Uterus (tissue), 3 donors: ENCODE measurements at regions not wholly inside any gene's neighbourhood (a gene's known extent, or its start where the extent isn't known, plus 50 kb on each side); places are given as distances from the start of the nearest gene placed in this dataset.

Experiments used
- DNase-seq, 2 donors: peaks; one replicate each; pipeline ENCODE4 v3.0.0-alpha.2; 2019 to 2020
- H3K27ac ChIP-seq, 2 donors: fragments of 200-600 bp; sonication (generic); 1 replicate in 1 of 2; 2 replicates in 1 of 2; pipeline ENCODE4 v1.5.1; 2016 to 2018
- H3K27me3 ChIP-seq, 2 donors: fragments of 200-600 bp; sonication (generic); one replicate each; pipeline ENCODE4 v1.5.1; 2018 to 2019; ENCODE audit warnings: control low read depth in 1 of 2
- H3K36me3 ChIP-seq, 2 donors: fragments of 200-600 bp; sonication (generic); one replicate each; pipeline ENCODE4 v1.5.1; 2019; ENCODE audit warnings: control low read depth in 1 of 2
- H3K4me1 ChIP-seq, 2 donors: fragments of 200-600 bp; sonication (generic); one replicate each; pipeline ENCODE4 v1.5.1; 2018 to 2019; ENCODE audit warnings: control low read depth in 1 of 2
- H3K4me3 ChIP-seq, 2 donors: fragments of 200-600 bp; sonication (generic); 1 replicate in 1 of 2; 2 replicates in 1 of 2; pipeline ENCODE4 v1.5.1; 2018 to 2019; ENCODE audit warnings: mild to moderate bottlenecking in 1 of 2
- H3K9me3 ChIP-seq, 2 donors: fragments of 200-600 bp; sonication (generic); one replicate each; pipeline ENCODE4 v1.5.1; 2019; ENCODE audit warnings: control low read depth in 1 of 2
- POLR2A ChIP-seq, 2 donors: fragments of 450-650 bp; IDR thresholded peaks; one replicate each; pipeline ENCODE4 v1.6.1; 2016; ENCODE audit warnings: antibody characterized with exemption in 2 of 2, mild to moderate bottlenecking in 1 of 2, moderate library complexity in 1 of 2
- intact Hi-C: fragments of 100-400 bp; cut with DNase I; formaldehyde crosslinking; loops from one replicate; pipeline ENCODE4 v1.15.1; 2023; ENCODE audit warnings: low total_unique reads
- TF ChIP-seq, protein P1 (sequence below), 4 experiments: fragments of 200-600 bp in 2 of 4; fragments of 450-650 bp in 2 of 4; sonication (generic) in 2 of 4; IDR thresholded peaks; one replicate each; pipeline ENCODE4 v1.5.1; 2016 to 2019; ENCODE audit warnings: antibody characterized with exemption in 4 of 4, mild to moderate bottlenecking in 2 of 4, moderate library complexity in 1 of 4
- donor health status: DM: yes; HTN: yes; CAD: no.

DNA sequence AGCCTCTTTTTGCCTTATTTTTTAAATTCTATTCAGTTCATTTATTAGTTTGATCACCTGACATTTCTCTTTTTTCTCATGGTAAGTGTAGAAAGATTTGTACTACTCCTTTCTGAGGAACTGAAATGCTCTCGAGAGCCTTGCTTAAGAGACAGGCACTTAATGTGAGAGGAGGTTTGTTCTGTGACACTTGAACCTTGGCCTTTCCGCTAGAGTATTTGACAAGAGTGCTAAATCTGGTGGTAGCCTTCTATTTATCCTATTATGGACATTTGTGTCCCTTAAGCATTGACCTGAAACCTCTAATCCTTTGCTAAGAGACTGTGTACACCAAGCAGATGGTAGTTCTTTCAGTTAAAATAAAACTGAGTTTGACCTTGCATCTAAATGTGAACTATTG, 805.0 kb upstream of the PTPRD start:
- no peaks in the 10 kb centered on the region for H3K36me3 ChIP-seq
- H3K4me1 ChIP-seq = no peaks in the 10 kb centered on the region
- no peak for DNase-seq
- H3K27me3 ChIP-seq = no peaks in the 10 kb centered on the region
- H3K27ac ChIP-seq = no peak overlapping the region
- intact Hi-C loops = no loop called here
- H3K4me3 ChIP-seq = no peak overlapping the region
- no peak for TF ChIP-seq POLR2A (IDR thresholded peaks at IDR 0.05)
- TF ChIP-seq, protein P1, sequence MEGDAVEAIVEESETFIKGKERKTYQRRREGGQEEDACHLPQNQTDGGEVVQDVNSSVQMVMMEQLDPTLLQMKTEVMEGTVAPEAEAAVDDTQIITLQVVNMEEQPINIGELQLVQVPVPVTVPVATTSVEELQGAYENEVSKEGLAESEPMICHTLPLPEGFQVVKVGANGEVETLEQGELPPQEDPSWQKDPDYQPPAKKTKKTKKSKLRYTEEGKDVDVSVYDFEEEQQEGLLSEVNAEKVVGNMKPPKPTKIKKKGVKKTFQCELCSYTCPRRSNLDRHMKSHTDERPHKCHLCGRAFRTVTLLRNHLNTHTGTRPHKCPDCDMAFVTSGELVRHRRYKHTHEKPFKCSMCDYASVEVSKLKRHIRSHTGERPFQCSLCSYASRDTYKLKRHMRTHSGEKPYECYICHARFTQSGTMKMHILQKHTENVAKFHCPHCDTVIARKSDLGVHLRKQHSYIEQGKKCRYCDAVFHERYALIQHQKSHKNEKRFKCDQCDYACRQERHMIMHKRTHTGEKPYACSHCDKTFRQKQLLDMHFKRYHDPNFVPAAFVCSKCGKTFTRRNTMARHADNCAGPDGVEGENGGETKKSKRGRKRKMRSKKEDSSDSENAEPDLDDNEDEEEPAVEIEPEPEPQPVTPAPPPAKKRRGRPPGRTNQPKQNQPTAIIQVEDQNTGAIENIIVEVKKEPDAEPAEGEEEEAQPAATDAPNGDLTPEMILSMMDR (IDR thresholded peaks at IDR 0.05) = no peak
- no peaks in the 10 kb centered on the region for H3K9me3 ChIP-seq

DNA sequence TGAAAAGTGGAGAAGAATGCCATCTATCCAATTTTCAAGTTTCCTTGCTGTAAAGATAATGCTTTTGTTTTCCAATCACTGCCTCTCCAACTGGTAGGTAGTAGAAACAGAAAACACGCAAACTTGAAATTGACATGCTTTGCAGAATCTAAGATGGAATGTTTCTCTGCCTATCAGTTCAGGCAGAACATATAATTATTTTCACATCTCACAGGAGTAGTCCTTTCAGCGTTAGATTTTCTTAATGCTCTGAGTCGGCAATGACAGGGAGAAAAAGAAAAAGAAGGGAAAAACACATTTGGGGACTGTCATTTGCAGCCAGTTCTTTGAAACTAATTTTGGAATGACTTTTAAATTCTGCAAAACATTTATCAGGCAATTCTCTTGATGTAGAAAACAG, 818.7 kb upstream of the PTPRD start:
- Histone ChIP-seq H3K27me3 (no peaks in the 10 kb centered on the region), H3K27ac (no peak overlapping the region), H3K4me3 (no peak overlapping the region), H3K4me1 (no peaks in the 10 kb centered on the region), H3K36me3 (no peaks in the 10 kb centered on the region), H3K9me3 (no peaks in the 10 kb centered on the region)
- no peak for DNase-seq
- TF ChIP-seq, protein P1 (IDR thresholded peaks at IDR 0.05) = no peak
- TF ChIP-seq POLR2A (IDR thresholded peaks at IDR 0.05) = no peak
- intact Hi-C loops = no loop called here

DNA sequence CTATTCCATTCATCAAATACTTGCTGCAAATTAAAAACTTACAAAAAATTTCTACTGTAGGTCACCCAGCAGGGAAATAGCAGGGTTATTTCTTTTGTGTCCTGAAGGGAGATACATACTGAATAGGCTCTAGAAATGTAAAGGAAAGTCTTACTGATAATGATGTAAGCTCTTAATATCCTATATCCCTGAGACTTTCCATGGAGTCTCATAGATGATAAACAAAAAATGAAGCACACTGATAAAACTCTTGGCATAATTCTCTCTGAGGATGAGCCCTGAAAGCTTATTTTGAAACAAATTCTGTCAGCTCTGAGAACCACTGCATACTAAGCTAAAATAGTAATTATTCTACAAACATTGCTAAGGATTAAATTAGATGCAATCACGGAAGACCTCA, 819.6 kb upstream of the PTPRD start:
- H3K4me3 ChIP-seq = no peak overlapping the region
- intact Hi-C loops = no loop called here
- TF ChIP-seq POLR2A (IDR thresholded peaks at IDR 0.05) = no peak
- TF ChIP-seq, protein P1 (IDR thresholded peaks at IDR 0.05) = no peak
- H3K36me3 ChIP-seq = no peaks in the 10 kb centered on the region
- no peak overlapping the region for H3K27ac ChIP-seq
- DNase-seq = no peak
- H3K4me1 ChIP-seq = no peaks in the 10 kb centered on the region
- no peaks in the 10 kb centered on the region for H3K9me3 ChIP-seq
- no peaks in the 10 kb centered on the region for H3K27me3 ChIP-seq

DNA sequence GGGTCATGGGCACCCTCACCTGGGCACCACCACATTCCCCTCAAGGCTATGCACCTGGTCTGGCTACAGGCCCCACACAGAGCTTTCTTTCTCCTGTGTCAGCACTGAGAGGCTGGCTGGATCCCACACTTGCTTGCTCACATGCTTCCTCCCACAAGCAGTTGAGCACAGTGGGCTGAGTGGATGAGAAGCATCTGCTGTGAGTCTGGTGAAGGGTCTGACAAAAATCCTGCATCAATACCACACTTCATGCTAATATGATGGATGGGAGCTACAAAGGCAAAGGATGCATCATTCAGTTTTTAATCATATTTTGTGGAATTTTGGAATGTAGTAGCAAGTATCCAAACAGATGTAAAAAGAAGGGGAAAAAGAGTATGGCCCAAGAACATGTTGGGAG, 830.8 kb upstream of the PTPRD start:
- no peaks in the 10 kb centered on the region for H3K9me3 ChIP-seq
- intact Hi-C loops = no loop called here
- H3K4me1 ChIP-seq = no peaks in the 10 kb centered on the region
- TF ChIP-seq, protein P1 (IDR thresholded peaks at IDR 0.05) = no peak
- no peak for TF ChIP-seq POLR2A (IDR thresholded peaks at IDR 0.05)
- H3K36me3 ChIP-seq = no peaks in the 10 kb centered on the region
- no peak for DNase-seq
- H3K27ac ChIP-seq = no peak overlapping the region
- no peak overlapping the region for H3K4me3 ChIP-seq
- no peaks in the 10 kb centered on the region for H3K27me3 ChIP-seq

DNA sequence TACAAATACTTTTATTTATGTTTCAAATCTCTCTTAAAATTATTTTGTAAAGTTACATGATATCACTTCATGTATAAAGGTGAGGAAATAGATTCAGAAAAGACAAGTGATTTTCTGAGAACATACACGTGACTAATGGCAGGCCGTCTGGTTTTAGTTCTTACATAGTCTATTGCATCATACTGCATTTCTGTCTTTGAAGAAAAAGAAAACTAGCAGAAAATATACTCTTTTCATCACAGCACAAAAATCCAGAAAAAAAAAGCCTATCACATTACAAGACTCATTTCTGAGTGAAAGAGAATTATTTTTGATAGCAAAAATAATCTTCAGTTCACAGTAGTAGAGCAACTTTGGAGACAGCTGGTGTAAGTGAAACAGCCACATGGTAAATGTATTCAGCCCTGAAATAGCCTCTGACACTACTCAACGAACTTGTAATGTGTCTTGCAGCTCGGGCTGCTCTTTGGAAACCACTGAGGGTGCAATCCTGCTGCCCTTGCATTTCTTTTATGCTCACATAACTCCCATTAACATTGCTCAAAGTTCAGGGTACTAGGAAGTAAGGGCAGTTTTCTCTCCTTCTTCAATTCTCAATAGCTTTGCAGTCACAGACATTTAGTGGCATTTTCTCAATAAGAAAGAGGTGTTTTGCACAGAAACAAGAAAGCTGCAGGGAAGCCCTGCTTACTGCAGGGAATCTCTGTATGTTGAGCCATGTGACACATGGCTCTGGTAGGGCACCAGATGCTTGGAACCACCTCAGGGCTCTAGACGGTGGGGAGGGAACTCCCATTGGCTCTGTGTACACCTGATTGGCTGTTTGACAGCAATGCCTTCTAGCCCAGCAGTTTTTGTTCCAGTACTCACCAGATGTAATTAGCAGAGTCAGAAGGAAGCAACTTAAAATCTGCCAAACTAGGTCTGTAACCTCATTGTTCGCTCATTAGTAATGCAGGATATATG, 845.3 kb upstream of the PTPRD start:
- TF ChIP-seq, protein P1 (IDR thresholded peaks at IDR 0.05) = no peak
- no peak for TF ChIP-seq POLR2A (IDR thresholded peaks at IDR 0.05)
- H3K27ac ChIP-seq = no peak overlapping the region
- no peak overlapping the region for H3K4me3 ChIP-seq
- intact Hi-C loops = no loop called here
- H3K4me1 ChIP-seq = no peaks in the 10 kb centered on the region
- DNase-seq = no peak
- H3K36me3 ChIP-seq = no peaks in the 10 kb centered on the region
- H3K9me3 ChIP-seq = no peaks in the 10 kb centered on the region
- no peaks in the 10 kb centered on the region for H3K27me3 ChIP-seq
